DOHH2 (cell line): ENCODE measurements at regions not wholly inside any gene's neighbourhood (a gene's known extent, or its start where the extent isn't known, plus 50 kb on each side); places are given as distances from the start of the nearest gene placed in this dataset.

Experiments
- H3F3A ChIP-seq: fragments of 200-600 bp; sonication (generic), shearing (Covaris generic); 2 replicates; pipeline ENCODE4 v1.6.0; 2016; ENCODE audit warnings: antibody characterized with exemption, mild to moderate bottlenecking; ENCODE audit not compliant: control insufficient read depth, insufficient read depth
- H3K27ac ChIP-seq: fragments of 200-600 bp; sonication (generic); 2 replicates; pipeline ENCODE4 v1.5.1; 2014; ENCODE audit warnings: low read depth, mild to moderate bottlenecking, low read length, moderate library complexity
- H3K27me3 ChIP-seq: fragments of 200-600 bp; sonication (generic); 2 replicates; pipeline ENCODE4 v1.6.1; 2014; ENCODE audit warnings: mild to moderate bottlenecking, low read length, mixed read lengths; ENCODE audit not compliant: control insufficient read depth
- H3K36me3 ChIP-seq: fragments of 200-600 bp; sonication (generic); 2 replicates; pipeline ENCODE4 v1.6.1; 2014; ENCODE audit warnings: mild to moderate bottlenecking, low read length, moderate library complexity, mixed read lengths; ENCODE audit not compliant: control insufficient read depth
- H3K4me1 ChIP-seq: fragments of 200-600 bp; sonication (generic); 2 replicates; pipeline ENCODE4 v1.6.1; 2014; ENCODE audit warnings: mild to moderate bottlenecking, low read length, mixed read lengths; ENCODE audit not compliant: control insufficient read depth
- H3K4me2 ChIP-seq: fragments of 200-600 bp; sonication (generic); 2 replicates; pipeline ENCODE4 v1.6.0; 2014; ENCODE audit warnings: mild to moderate bottlenecking, low read length, moderate library complexity
- H3K4me3 ChIP-seq: fragments of 200-600 bp; sonication (generic); 2 replicates; pipeline ENCODE4 v1.5.1; 2014; ENCODE audit warnings: mild to moderate bottlenecking, low read length, mixed read lengths
- H3K79me2 ChIP-seq: fragments of 200-600 bp; sonication (generic); 2 replicates; pipeline ENCODE4 v1.6.1; 2014; ENCODE audit warnings: mild to moderate bottlenecking, low read length, mixed read lengths; ENCODE audit not compliant: control insufficient read depth
- H3K9me2 ChIP-seq: fragments of 200-600 bp; sonication (generic); replicated peaks from 2 replicates; pipeline ENCODE4 v1.6.1; 2014; ENCODE audit warnings: mild to moderate bottlenecking, low read length, mixed read lengths; ENCODE audit not compliant: control insufficient read depth
- H3K9me3 ChIP-seq: fragments of 200-600 bp; sonication (generic); 2 replicates; pipeline ENCODE4 v1.6.1; 2014; ENCODE audit warnings: antibody characterized with exemption, low read length, mixed read lengths; ENCODE audit not compliant: control insufficient read depth, insufficient read depth
- H4K20me1 ChIP-seq: fragments of 200-600 bp; sonication (generic); 2 replicates; pipeline ENCODE4 v1.6.0; 2014; ENCODE audit warnings: low read depth, mild to moderate bottlenecking, antibody characterized with exemption, low read length, moderate library complexity; ENCODE audit not compliant: control insufficient read depth, insufficient read depth
- CTCF ChIP-seq: fragments of 200-600 bp; sonication (generic); IDR thresholded peaks from one replicate; pipeline ENCODE4 v1.5.1; 2014; ENCODE audit warnings: antibody characterized with exemption, mild to moderate bottlenecking, low read depth, low read length; ENCODE audit not compliant: poor library complexity, severe bottlenecking
- EZH2phosphoT487 ChIP-seq: fragments of 200-600 bp; sonication (generic); IDR thresholded peaks from 2 replicates; pipeline ENCODE4 v1.6.1; 2017; ENCODE audit warnings: borderline replicate concordance, mild to moderate bottlenecking, antibody characterized with exemption, low read length, moderate library complexity, mixed read lengths

DNA sequence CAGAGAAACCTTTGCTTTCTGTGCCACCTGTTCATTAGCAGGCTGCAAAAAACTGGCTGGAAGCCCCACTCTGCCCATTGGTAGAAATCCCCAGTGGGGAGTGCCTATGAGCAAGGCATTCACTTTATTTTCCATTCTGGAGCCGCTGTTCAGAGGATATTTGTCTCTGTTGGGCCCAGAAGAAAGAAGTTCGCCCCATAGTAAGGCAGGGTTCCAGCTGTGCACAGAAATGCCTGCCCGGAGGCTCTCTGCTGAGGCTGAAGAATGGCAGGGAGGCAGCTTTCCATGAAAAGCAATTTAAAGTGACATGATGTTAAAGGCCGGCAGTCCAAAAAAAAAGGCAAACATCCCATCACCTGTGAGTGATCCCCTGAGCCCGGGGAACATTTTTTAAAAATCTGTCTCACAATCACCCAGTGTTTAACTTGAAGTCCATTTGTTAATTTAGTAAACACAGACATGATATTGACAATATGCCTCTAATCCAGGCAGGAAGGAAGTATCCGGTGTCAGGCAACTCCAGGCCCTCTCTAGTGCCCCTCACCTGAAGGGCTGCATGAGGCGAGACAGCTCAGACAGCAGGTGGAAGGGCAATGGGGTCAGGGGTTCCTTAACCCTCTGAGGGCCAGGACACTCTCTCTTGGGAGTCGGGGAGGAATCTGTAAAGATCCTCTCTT lies 265.1 kb upstream of the SIX2 start:
- Histone ChIP-seq H3K4me2 (no peak overlapping the region), H3K4me1 (no peaks in the 10 kb centered on the region)

GRCh38 chr2:45273412-45274249 lies 264.4 kb upstream of the SIX2 start:
- H3K4me2 ChIP-seq = no peak overlapping the region
- no peaks in the 10 kb centered on the region for H4K20me1 ChIP-seq
- H3F3A ChIP-seq = no peaks in the 10 kb centered on the region
- no peaks in the 10 kb centered on the region for H3K9me2 ChIP-seq
- H3K36me3 ChIP-seq = no peaks in the 10 kb centered on the region
- TF ChIP-seq CTCF (no peak), EZH2phosphoT487 (no peak)
- no peaks in the 10 kb centered on the region for H3K79me2 ChIP-seq
- no peak overlapping the region for H3K27ac ChIP-seq
- no peaks in the 10 kb centered on the region for H3K4me1 ChIP-seq
- H3K4me3 ChIP-seq = no peak overlapping the region
- H3K27me3 ChIP-seq = no peaks in the 10 kb centered on the region; the same call in 1 of the 2 replicates
- no peaks in the 10 kb centered on the region for H3K9me3 ChIP-seq

More for the DNA sequence above, 265.1 kb upstream of the SIX2 start:
- no peak overlapping the region for H3K4me3 ChIP-seq
- TF ChIP-seq EZH2phosphoT487 = no peak
- no peak for TF ChIP-seq CTCF
- no peaks in the 10 kb centered on the region for H3K36me3 ChIP-seq
- H3K9me3 ChIP-seq = no peaks in the 10 kb centered on the region
- H3K27ac ChIP-seq = no peak overlapping the region
- H4K20me1 ChIP-seq = no peaks in the 10 kb centered on the region
- no peaks in the 10 kb centered on the region for H3K79me2 ChIP-seq
- H3K9me2 ChIP-seq = no peaks in the 10 kb centered on the region
- H3F3A ChIP-seq = no peaks in the 10 kb centered on the region
- no peaks in the 10 kb centered on the region; the same call in 1 of the 2 replicates for H3K27me3 ChIP-seq

GRCh38 chr2:45272549-45273265 lies 263.5 kb upstream of the SIX2 start:
- no peaks in the 10 kb centered on the region for H3K9me2 ChIP-seq
- H3K4me1 ChIP-seq = no peaks in the 10 kb centered on the region
- no peaks in the 10 kb centered on the region for H4K20me1 ChIP-seq
- H3F3A ChIP-seq = no peaks in the 10 kb centered on the region
- H3K79me2 ChIP-seq = no peaks in the 10 kb centered on the region
- no peaks in the 10 kb centered on the region for H3K9me3 ChIP-seq
- no peaks in the 10 kb centered on the region for H3K36me3 ChIP-seq
- no peaks in the 10 kb centered on the region; the same call in 1 of the 2 replicates for H3K27me3 ChIP-seq
- H3K4me2 ChIP-seq = no peak overlapping the region
- TF ChIP-seq CTCF = no peak
- TF ChIP-seq EZH2phosphoT487 = no peak
- no peak overlapping the region for H3K4me3 ChIP-seq
- no peak overlapping the region for H3K27ac ChIP-seq
